ENCODE measurements at regions not wholly inside any gene's neighbourhood (a gene's known extent, or its start where the extent isn't known, plus 50 kb on each side); places are given as distances from the start of the nearest gene placed in this dataset.

GRCh38 chr20:23156842-23157423 lies 70.8 kb upstream of the CD93 start:
- no peak overlapping the region for H4K5ac ChIP-seq (ENCODE audit: low read depth, low read length)
- no peaks in the 10 kb centered on the region for H3K79me1 ChIP-seq (ENCODE audit: low read depth in 1 of 2, low read length in 2 of 2)
- H3K56ac ChIP-seq (ENCODE audit: extremely low read depth, insufficient read depth, low read length) = no peak overlapping the region
- H3K9me1 ChIP-seq (ENCODE audit: insufficient read depth, low read length) = peaks cover 20% of the 10 kb centered on the region
- H3K23ac ChIP-seq (ENCODE audit: low read depth, low read length) = no peak overlapping the region
- intact Hi-C loops (cut with micrococcal nuclease) (no loop called here), in situ Hi-C loops (cut with MboI; ENCODE audit: low sequenced_read_pairs) (no loop called here), dilution Hi-C loops (cut with HindIII; ENCODE audit: low sequenced_read_pairs, unreplicated experiment) (no loop called here)
- peak overlapping the region; percentile 61; the same call in 1 of the 2 replicates for H3K18ac ChIP-seq (ENCODE audit: low read depth, low read length)
- peak overlapping the region; percentile 49; the same call in 1 of the 3 replicates for H2BK15ac ChIP-seq (ENCODE audit: low read depth, low read length)
- no CpG with 5 or more reads among the region's 5 CpGs for WGBS, 2 experiments (ENCODE audit: extremely low coverage in 2 of 2, insufficient read length in 1 of 2)
- ChIA-PET POLR2A (ENCODE audit: unreplicated experiment) (no interaction called here), CTCF (no interaction called here)
- peak overlapping the region; percentile 59; the same call in 1 of the 2 replicates for H2BK20ac ChIP-seq (ENCODE audit: low read depth, low read length)
- no peak overlapping the region for H2AFZ ChIP-seq (replicated peaks; ENCODE audit: low read length, poor library complexity)
- H4K20me1 ChIP-seq (ENCODE audit: insufficient read depth, low read length) = no peaks in the 10 kb centered on the region
- H3K9ac ChIP-seq (ENCODE audit: low read depth, low read length) = no peak overlapping the region
- no peaks in the 10 kb centered on the region for H3K9me3 ChIP-seq (ENCODE audit: control insufficient read depth, insufficient read depth, low read length)
- H3K27ac ChIP-seq (ENCODE audit: insufficient read depth, low read length) = no peak overlapping the region
- ATAC-seq (ENCODE audit: low read depth) (no peak), DNase-seq (no peak)
- no peaks in the 10 kb centered on the region for H3K27me3 ChIP-seq (ENCODE audit: control insufficient read depth, insufficient read depth, low read length)
- H4K91ac ChIP-seq (ENCODE audit: insufficient read depth, low read depth, low read length) = peak overlapping the region; percentile 59
- H2AK9ac ChIP-seq (replicated peaks; ENCODE audit: low read depth, low read length, poor library complexity) = peak overlapping the region; percentile 22
- no peaks in the 10 kb centered on the region for H3K36me3 ChIP-seq (ENCODE audit: control insufficient read depth, insufficient read depth, low read length)
- no peak overlapping the region for H3K4me2 ChIP-seq (ENCODE audit: low read depth, low read length)
- BruUV-seq (replicated peaks) = no TSS peak
- H2BK120ac ChIP-seq (ENCODE audit: low read depth, low read length) = peak overlapping the region; percentile 87
- TF ChIP-seq SMC3 (IDR thresholded peaks at IDR 0.05; ENCODE audit: low read depth, low read length) = no peak
- TF ChIP-seq MXI1 (IDR thresholded peaks at IDR 0.05; ENCODE audit: borderline replicate concordance, low read depth, low read length) = no peak
- no peak for TF ChIP-seq POLR2A (IDR thresholded peaks at IDR 0.05; ENCODE audit: low read depth, low read length)
- TF ChIP-seq CHD1 (IDR thresholded peaks at IDR 0.05; ENCODE audit: low read depth, low read length) = no peak
- TF ChIP-seq USF2 (IDR thresholded peaks at IDR 0.05; ENCODE audit: low read depth, low read length) = no peak
- no peak for TF ChIP-seq BHLHE40 (IDR thresholded peaks at IDR 0.05; ENCODE audit: low read depth, low read length)
- no peak for TF ChIP-seq CTCF (conservative IDR thresholded peaks at IDR 0.05; ENCODE audit: low read depth, low read length)
- no peak for TF ChIP-seq NFE2L2 (IDR thresholded peaks at IDR 0.05; ENCODE audit: low read depth, low read length)
- no peak for TF ChIP-seq ELK1 (IDR thresholded peaks at IDR 0.05; ENCODE audit: borderline replicate concordance, low read depth, low read length)
- TF ChIP-seq MAFK (IDR thresholded peaks at IDR 0.05; ENCODE audit: low read depth, low read length) = no peak
- peaks cover 22% of the 10 kb centered on the region for H3K4me1 ChIP-seq (ENCODE audit: control insufficient read depth, insufficient read depth, low read length)
- peak overlapping the region; percentile 35 for H2BK5ac ChIP-seq (ENCODE audit: low read depth, low read length, poor library complexity, severe bottlenecking)
- H4K8ac ChIP-seq (ENCODE audit: low read depth in 2 of 2, low read length in 2 of 2) = peak overlapping the region; percentile 16 to 47; a peak in 1 of 4 replicates
- peak overlapping the region; percentile 41 for H2AK5ac ChIP-seq (ENCODE audit: low read depth, low read length)
- no peak overlapping the region for H3K4me3 ChIP-seq (ENCODE audit: insufficient read depth, low read depth, low read length)
- peak overlapping the region; percentile 55 for H3K4ac ChIP-seq (ENCODE audit: low read depth, low read length)
- H3K14ac ChIP-seq (replicated peaks; ENCODE audit: low read depth, low read length) = 0 out of 2 replicates have a peak overlapping the region, but pooled peaks have one; percentile 1
